HCT116 (cell line): ENCODE measurements at regions not wholly inside any gene's neighbourhood (a gene's known extent, or its start where the extent isn't known, plus 50 kb on each side); places are given as distances from the start of the nearest gene placed in this dataset.
"Not testable (repeated sequence)": the region's sequence is repeated elsewhere in the genome, so short reads cannot be mapped to it uniquely, and the experiment has no call there.

Experiments
- ATAC-seq: fragments of 200-7000 bp; cut with Tn5 transposase; 2 replicates; pipeline ENCODE4 v1.9.1; 2020; ENCODE audit warnings: mild to moderate bottlenecking, moderate library complexity
- BruUV-seq: library from RNA; stranded (reverse); fragments of 400-500 nt; replicated peaks from 2 replicates; lab custom pipeline; 2021; lab: Mats Ljungman, UMichigan
- CTCF ChIA-PET: fragments of 300-600 bp; sonication (Branson Sonifier 250); formaldehyde crosslinking; loops from one replicate; lab custom pipeline; 2021; ENCODE audit warnings: antibody characterized with exemption; lab: Charles Lee
- POLR2A ChIA-PET: fragments of 300-600, 350-600 bp; sonication (Branson Sonifier 250); formaldehyde crosslinking; loops from one replicate; lab custom pipeline; 2021; ENCODE audit warnings: antibody characterized with exemption; lab: Charles Lee
- RAD21 ChIA-PET, 2 experiments: fragments of 300-600 bp; sonication (Branson Sonifier 250); formaldehyde crosslinking; loops; one replicate each; lab custom pipeline; 2023; ENCODE audit warnings: low total read pairs in 2 of 2; ENCODE audit not compliant: uncharacterized antibody in 2 of 2, unreplicated experiment in 2 of 2, low non-redundant PET in 1 of 2; lab: Charles Lee
- DNase-seq: peaks from one replicate; pipeline ENCODE4 v3.0.0-alpha.2; 2010; ENCODE audit warnings: low read depth, low spot score
- H2AFZ ChIP-seq: fragments of 200-600 bp; shearing (Covaris generic), sonication (generic); 2 replicates; pipeline ENCODE4 v1.6.1; 2017; ENCODE audit warnings: low read depth, mixed run types, mixed read lengths, antibody characterized with exemption, low read length; ENCODE audit not compliant: poor library complexity, severe bottlenecking
- H3K27ac ChIP-seq: 2 replicates; pipeline ENCODE4 v1.5.1; 2012; ENCODE audit warnings: low read depth, low read length
- H3K27me3 ChIP-seq: fragments of 200-600 bp; sonication (generic); 2 replicates; pipeline ENCODE4 v1.6.1; 2016; ENCODE audit warnings: mixed run types, low read length, mixed read lengths; ENCODE audit not compliant: insufficient read depth
- H3K36me3 ChIP-seq, 2 experiments: fragments of 200-500 bp in 1 of 2; fragments of 200-600 bp in 1 of 2; sonication (Bioruptor generic) in 1 of 2; sonication (generic) in 1 of 2; 2 replicates each; pipeline versions ENCODE4 v1.5.1 to v1.6.1; 2014 to 2016; ENCODE audit warnings: low read length in 2 of 2, inconsistent platforms in 1 of 2, mixed read lengths in 1 of 2, mixed run types in 1 of 2; ENCODE audit not compliant: insufficient read depth in 2 of 2, control insufficient read depth in 1 of 2
- H3K4me1 ChIP-seq, 2 experiments: fragments of 200-600 bp in 1 of 2; sonication (generic) in 1 of 2; 2 replicates each; pipeline versions ENCODE4 v1.5.1 to v1.6.1; 2012 to 2017; ENCODE audit warnings: low read length in 2 of 2, inconsistent platforms in 1 of 2, mild to moderate bottlenecking in 1 of 2, mixed read lengths in 1 of 2, mixed run types in 1 of 2, moderate library complexity in 1 of 2; ENCODE audit not compliant: insufficient read depth in 2 of 2, control insufficient read depth in 1 of 2
- H3K4me2 ChIP-seq: fragments of 200-600 bp; sonication (generic); 2 replicates; pipeline ENCODE4 v1.6.1; 2017; ENCODE audit warnings: mixed run types, low read length, mixed read lengths
- H3K4me3 ChIP-seq, 2 experiments: fragments of 200-600 bp in 1 of 2; sonication (generic) in 1 of 2; replicated peaks in 1 of 2; 2 replicates each; pipeline ENCODE4 v1.5.1; 2011 to 2016; ENCODE audit warnings: low read length in 2 of 2, control low read depth in 1 of 2, low read depth in 1 of 2, mild to moderate bottlenecking in 1 of 2, mixed read lengths in 1 of 2, mixed run types in 1 of 2
- H3K79me2 ChIP-seq: fragments of 200-600 bp; sonication (generic); 2 replicates; pipeline ENCODE4 v1.6.1; 2017; ENCODE audit warnings: mild to moderate bottlenecking, mixed run types, low read length, moderate library complexity, mixed read lengths; ENCODE audit not compliant: insufficient read depth
- H3K9ac ChIP-seq: fragments of 200-600 bp; sonication (generic); 2 replicates; pipeline ENCODE4 v1.6.1; 2016; ENCODE audit warnings: low read length, mixed read lengths
- H3K9me2 ChIP-seq: fragments of 200-600 bp; sonication (generic), shearing (Covaris generic); 2 replicates; pipeline ENCODE4 v1.6.1; 2017; ENCODE audit warnings: mixed run types, mild to moderate bottlenecking, moderate library complexity; ENCODE audit not compliant: insufficient read depth
- H3K9me3 ChIP-seq, 2 experiments: fragments of 200-500 bp in 1 of 2; fragments of 200-600 bp in 1 of 2; sonication (Bioruptor generic) in 1 of 2; sonication (generic) in 1 of 2; 2 replicates each; pipeline ENCODE4 v1.6.1; 2014 to 2017; ENCODE audit warnings: low read length in 2 of 2, mixed read lengths in 2 of 2, inconsistent platforms in 1 of 2, low read depth in 1 of 2, mild to moderate bottlenecking in 1 of 2, mixed run types in 1 of 2, moderate library complexity in 1 of 2; ENCODE audit not compliant: control insufficient read depth in 1 of 2, insufficient read depth in 1 of 2
- H4K20me1 ChIP-seq: fragments of 200-600 bp; sonication (generic), shearing (Covaris generic); 2 replicates; pipeline ENCODE4 v1.6.1; 2017; ENCODE audit warnings: mixed run types, mild to moderate bottlenecking, moderate library complexity; ENCODE audit not compliant: insufficient read depth
- EGR1 ChIP-seq: IDR thresholded peaks from 2 replicates; pipeline ENCODE4 v1.6.1; 2012; ENCODE audit warnings: low read depth
- FOSL1 ChIP-seq: IDR thresholded peaks from 2 replicates; pipeline ENCODE4 v1.6.1; 2012; ENCODE audit warnings: low read depth
- POLR2A ChIP-seq: IDR thresholded peaks from 2 replicates; pipeline ENCODE4 v1.7.0; 2011; ENCODE audit warnings: borderline replicate concordance; ENCODE audit not compliant: insufficient read depth, insufficient read length; ENCODE audit errors: extremely low read depth
- POLR2AphosphoS5 ChIP-seq: IDR thresholded peaks from 2 replicates; pipeline ENCODE4 v1.6.1; 2011; ENCODE audit warnings: mild to moderate bottlenecking, low read depth, low read length, moderate library complexity
- RAD21 ChIP-seq: IDR thresholded peaks from 2 replicates; pipeline ENCODE4 v1.6.1; 2012; ENCODE audit warnings: low read depth, mild to moderate bottlenecking
- SRF ChIP-seq: IDR thresholded peaks from 2 replicates; pipeline ENCODE4 v1.6.1; 2012; ENCODE audit warnings: low read depth
- ZFX ChIP-seq: fragments of 450-650 bp; IDR thresholded peaks from 2 replicates; pipeline ENCODE4 v1.6.1; 2017
- intact Hi-C: fragments of 100-400 bp; cut with micrococcal nuclease; formaldehyde crosslinking; loops from 2 replicates; pipeline ENCODE4 v1.10.0; 2022
- TF ChIP-seq, protein P1 (sequence below), 3 experiments: fragments of 200-600 bp in 1 of 3; sonication (generic) in 1 of 3; IDR thresholded peaks in 2 of 3; conservative IDR thresholded peaks in 1 of 3; 2 replicates each; pipeline ENCODE4 v1.5.1; 2012 to 2017; ENCODE audit warnings: low read depth in 2 of 3, low read length in 2 of 3, antibody characterized with exemption in 1 of 3, borderline replicate concordance in 1 of 3, control low read depth in 1 of 3, mild to moderate bottlenecking in 1 of 3, mixed read lengths in 1 of 3, mixed run types in 1 of 3, moderate library complexity in 1 of 3; ENCODE audit not compliant: insufficient read depth in 1 of 3

DNA sequence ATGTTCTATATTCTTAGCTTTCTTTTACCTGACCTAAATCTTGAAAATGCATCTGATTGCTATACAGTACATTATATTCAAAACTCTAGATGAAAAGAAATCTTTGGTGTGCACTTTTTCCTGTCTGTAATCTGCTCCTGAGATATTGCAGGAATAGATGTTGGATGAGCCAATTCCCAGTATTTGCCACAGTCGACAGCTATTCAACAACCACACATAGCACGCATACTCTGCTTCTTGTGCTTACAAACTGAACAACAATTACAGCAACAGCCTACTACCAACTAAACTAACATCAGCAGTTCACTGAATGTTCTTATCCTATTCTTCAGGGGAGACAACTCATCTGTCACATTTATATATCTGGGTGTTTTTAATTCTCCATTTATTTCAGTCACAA, 573.9 kb upstream of the GRID2 start:
- CTCF ChIA-PET = no interaction called here
- RAD21 ChIA-PET = no interaction called here
- no peaks in the 10 kb centered on the region for H3K9me3 ChIP-seq
- no peak overlapping the region for H2AFZ ChIP-seq
- no peak overlapping the region for H3K27ac ChIP-seq
- no peaks in the 10 kb centered on the region for H3K4me1 ChIP-seq
- H3K9ac ChIP-seq = no peak overlapping the region
- no peaks in the 10 kb centered on the region for H3K9me2 ChIP-seq
- intact Hi-C loops = no loop called here
- ATAC-seq (no peak), DNase-seq (no peak)
- POLR2A ChIA-PET = no interaction called here
- H3K4me2 ChIP-seq = no peak overlapping the region
- H3K79me2 ChIP-seq = no peaks in the 10 kb centered on the region
- no TSS peak for BruUV-seq
- H3K27me3 ChIP-seq = no peaks in the 10 kb centered on the region
- no peak overlapping the region for H3K4me3 ChIP-seq
- no peaks in the 10 kb centered on the region for H3K36me3 ChIP-seq
- TF ChIP-seq FOSL1 = no peak
- no peaks in the 10 kb centered on the region for H4K20me1 ChIP-seq

DNA sequence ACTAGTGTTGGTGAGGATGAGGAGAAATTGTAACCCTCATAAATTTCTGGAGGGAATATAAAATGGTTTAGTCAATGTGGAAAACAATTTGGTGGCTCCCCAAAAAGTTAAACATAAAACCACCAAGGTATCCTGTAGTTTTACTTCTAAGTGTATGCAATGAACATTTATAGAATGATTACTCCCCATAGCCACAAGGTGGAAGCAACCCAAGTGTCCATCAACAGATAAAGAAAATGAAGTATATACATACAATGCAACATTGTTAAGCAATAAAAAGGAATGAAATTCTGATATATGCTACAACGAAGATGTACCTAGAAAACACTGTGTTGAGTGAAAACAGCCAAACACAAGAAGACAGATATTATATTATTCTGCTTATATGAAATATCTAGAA, 569.1 kb upstream of the GRID2 start:
- Histone ChIP-seq H3K27ac (no peak overlapping the region), H3K36me3 (no peaks in the 10 kb centered on the region), H3K27me3 (no peaks in the 10 kb centered on the region), H3K79me2 (no peaks in the 10 kb centered on the region), H3K9ac (no peak overlapping the region), H2AFZ (peak overlapping the region; percentile 63), H3K9me3 (no peaks in the 10 kb centered on the region), H4K20me1 (no peaks in the 10 kb centered on the region), H3K4me2 (no peak overlapping the region), H3K4me1 (no peaks in the 10 kb centered on the region), H3K4me3 (no peak overlapping the region), H3K9me2 (no peaks in the 10 kb centered on the region)
- no peak for DNase-seq
- ChIA-PET POLR2A (no interaction called here), RAD21 (no interaction called here), CTCF (no interaction called here)
- peak; percentile 62; the same call in 1 of the 2 replicates for ATAC-seq
- TF ChIP-seq POLR2AphosphoS5 = no peak
- TF ChIP-seq, protein P1, sequence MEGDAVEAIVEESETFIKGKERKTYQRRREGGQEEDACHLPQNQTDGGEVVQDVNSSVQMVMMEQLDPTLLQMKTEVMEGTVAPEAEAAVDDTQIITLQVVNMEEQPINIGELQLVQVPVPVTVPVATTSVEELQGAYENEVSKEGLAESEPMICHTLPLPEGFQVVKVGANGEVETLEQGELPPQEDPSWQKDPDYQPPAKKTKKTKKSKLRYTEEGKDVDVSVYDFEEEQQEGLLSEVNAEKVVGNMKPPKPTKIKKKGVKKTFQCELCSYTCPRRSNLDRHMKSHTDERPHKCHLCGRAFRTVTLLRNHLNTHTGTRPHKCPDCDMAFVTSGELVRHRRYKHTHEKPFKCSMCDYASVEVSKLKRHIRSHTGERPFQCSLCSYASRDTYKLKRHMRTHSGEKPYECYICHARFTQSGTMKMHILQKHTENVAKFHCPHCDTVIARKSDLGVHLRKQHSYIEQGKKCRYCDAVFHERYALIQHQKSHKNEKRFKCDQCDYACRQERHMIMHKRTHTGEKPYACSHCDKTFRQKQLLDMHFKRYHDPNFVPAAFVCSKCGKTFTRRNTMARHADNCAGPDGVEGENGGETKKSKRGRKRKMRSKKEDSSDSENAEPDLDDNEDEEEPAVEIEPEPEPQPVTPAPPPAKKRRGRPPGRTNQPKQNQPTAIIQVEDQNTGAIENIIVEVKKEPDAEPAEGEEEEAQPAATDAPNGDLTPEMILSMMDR (IDR thresholded peaks at IDR 0.05 in 2 of 3, conservative IDR thresholded peaks at IDR 0.05 in 1 of 3; ENCODE audit: borderline replicate concordance in 1 of 3, insufficient read depth in 1 of 3, low read depth in 2 of 3, low read length in 2 of 3) = peak in 2 of 3 experiments; percentile 11 to 31; a peak in 2 of 6 replicates
- no peak for TF ChIP-seq SRF
- TF ChIP-seq EGR1 = no peak
- peak; percentile 43 for TF ChIP-seq RAD21
- TF ChIP-seq POLR2A = no peak
- TF ChIP-seq ZFX = no peak
- intact Hi-C loops = no loop called here
- no TSS peak for BruUV-seq

- POLR2A ChIA-PET, H3K9me2 ChIP-seq, H3K36me3 ChIP-seq, H3K79me2 ChIP-seq, H3K4me1 ChIP-seq, CTCF ChIA-PET, RAD21 ChIA-PET, H3K27ac ChIP-seq, H3K4me2 ChIP-seq, BruUV-seq, H3K9ac ChIP-seq, H3K4me3 ChIP-seq, H2AFZ ChIP-seq, intact Hi-C loops, DNase-seq, H3K9me3 ChIP-seq, H4K20me1 ChIP-seq, H3K27me3 ChIP-seq, ATAC-seq: not testable (repeated sequence)
Measured at GRCh38 chr4:91738831-91739230, 564.9 kb upstream of the GRID2 start.
